H1 (cell line): ENCODE measurements at regions not wholly inside any gene's neighbourhood (a gene's known extent, or its start where the extent isn't known, plus 50 kb on each side); places are given as distances from the start of the nearest gene placed in this dataset.

Source experiments
- CTCF ChIA-PET: fragments of 300-600 bp; sonication (Branson Sonifier 250); formaldehyde crosslinking; loops from one replicate; lab custom pipeline; 2021; ENCODE audit not compliant: partially characterized antibody; lab: Charles Lee
- POLR2A ChIA-PET: fragments of 300-600 bp; sonication (Branson Sonifier 250); formaldehyde crosslinking; loops from one replicate; lab custom pipeline; 2021; ENCODE audit warnings: inconsistent platforms; ENCODE audit not compliant: partially characterized antibody; lab: Charles Lee
- DNase-seq, 2 experiments: peaks; one replicate each; pipeline versions ENCODE4 v3.0.0 to v3.0.0-alpha.2; 2010 to 2022; ENCODE audit warnings: low spot score in 2 of 2, low read depth in 1 of 2, mixed read lengths in 1 of 2
- FAIRE-seq: peaks from 2 replicates; lab custom pipeline; 2011; peaks lifted over from hg19 to GRCh38; lab: Jason Lieb, UNC
- H2AFZ ChIP-seq: 2 replicates; pipeline ENCODE4 v1.8.1; 2012; ENCODE audit warnings: low read length, inconsistent platforms
- H2AK5ac ChIP-seq: 2 replicates; pipeline ENCODE4 v1.6.1; 2013; ENCODE audit warnings: low read depth, low read length
- H2BK120ac ChIP-seq: replicated peaks from 2 replicates; pipeline ENCODE3; 2013; ENCODE audit warnings: low read depth, low read length, inconsistent platforms
- H2BK12ac ChIP-seq: 2 replicates; pipeline ENCODE4 v1.6.1; 2013; ENCODE audit warnings: low read depth, low read length
- H2BK15ac ChIP-seq: 2 replicates; pipeline ENCODE4 v1.6.1; 2013; ENCODE audit warnings: low read length
- H2BK20ac ChIP-seq: 2 replicates; pipeline ENCODE4 v1.6.1; 2013; ENCODE audit warnings: low read length
- H2BK5ac ChIP-seq: 2 replicates; pipeline ENCODE4 v1.6.1; 2013; ENCODE audit warnings: low read depth, low read length
- H3K14ac ChIP-seq: 2 replicates; pipeline ENCODE4 v1.6.1; 2013; ENCODE audit warnings: inconsistent platforms; ENCODE audit not compliant: insufficient read length
- H3K18ac ChIP-seq: 2 replicates; pipeline ENCODE4 v1.6.1; 2013; ENCODE audit warnings: low read length; ENCODE audit errors: extremely low read depth
- H3K23ac ChIP-seq: 2 replicates; pipeline ENCODE4 v1.6.1; 2013; ENCODE audit warnings: inconsistent platforms; ENCODE audit not compliant: insufficient read length
- H3K23me2 ChIP-seq: 2 replicates; pipeline ENCODE4 v1.6.1; 2013; ENCODE audit warnings: low read depth, low read length
- H3K27ac ChIP-seq: 2 replicates; pipeline ENCODE4 v1.6.1; 2011; ENCODE audit warnings: low read depth, low read length, inconsistent platforms
- H3K27me3 ChIP-seq, 4 experiments: replicated peaks in 1 of 4; 1 replicate in 1 of 4; 2 replicates in 3 of 4; pipeline versions ENCODE4 v1.6.1 to v1.8.1; 2011 to 2013; ENCODE audit warnings: low read length in 3 of 4, mild to moderate bottlenecking in 3 of 4, inconsistent platforms in 2 of 4, mixed read lengths in 2 of 4, moderate library complexity in 1 of 4; ENCODE audit not compliant: control insufficient read depth in 3 of 4, insufficient read depth in 3 of 4; ENCODE audit errors: extremely low read depth in 1 of 4
- H3K36me3 ChIP-seq, 4 experiments: 2 replicates each; pipeline versions ENCODE4 v1.6.1 to v1.8.1; 2011 to 2013; ENCODE audit warnings: mild to moderate bottlenecking in 4 of 4, low read length in 3 of 4, moderate library complexity in 2 of 4, control low read depth in 1 of 4, inconsistent platforms in 1 of 4; ENCODE audit not compliant: insufficient read depth in 4 of 4, control insufficient read depth in 2 of 4
- H3K4ac ChIP-seq: replicated peaks from 2 replicates; pipeline ENCODE3; 2013; ENCODE audit warnings: low read length, low read depth, mixed read lengths, inconsistent platforms; ENCODE audit not compliant: insufficient read length
- H3K4me1 ChIP-seq, 4 experiments: replicated peaks in 1 of 4; 1 replicate in 1 of 4; 2 replicates in 3 of 4; pipeline versions ENCODE4 v1.6.1 to v1.8.1; 2011 to 2013; ENCODE audit warnings: low read length in 3 of 4, inconsistent platforms in 2 of 4, mixed read lengths in 1 of 4; ENCODE audit not compliant: insufficient read depth in 4 of 4, control insufficient read depth in 3 of 4
- H3K4me2 ChIP-seq, 2 experiments: 2 replicates each; pipeline versions ENCODE4 v1.6.1 to v1.8.1; 2011 to 2013; ENCODE audit warnings: low read depth in 2 of 2, low read length in 2 of 2, control low read depth in 1 of 2, inconsistent platforms in 1 of 2, mild to moderate bottlenecking in 1 of 2; ENCODE audit not compliant: insufficient read depth in 1 of 2
- H3K4me3 ChIP-seq, 4 experiments: fragments of 200-600, 300-600 bp in 1 of 4; sonication (generic), shearing (Covaris generic), sonication (Bioruptor Twin) in 1 of 4; 2 replicates each; pipeline versions ENCODE4 v1.5.1 to v1.8.1; 2011 to 2016; ENCODE audit warnings: low read length in 4 of 4, low read depth in 3 of 4, control low read depth in 2 of 4, inconsistent platforms in 2 of 4, mild to moderate bottlenecking in 2 of 4, mixed read lengths in 1 of 4, moderate library complexity in 1 of 4; ENCODE audit not compliant: insufficient read depth in 2 of 4; ENCODE audit errors: extremely low read depth in 1 of 4
- H3K56ac ChIP-seq: replicated peaks from 2 replicates; pipeline ENCODE3; 2013; ENCODE audit warnings: low read depth, mild to moderate bottlenecking, mixed read lengths, low read length, inconsistent platforms; ENCODE audit not compliant: insufficient read length
- H3K79me1 ChIP-seq: 2 replicates; pipeline ENCODE4 v1.6.1; 2013; ENCODE audit warnings: low read depth, low read length, control low read depth
- H3K79me2 ChIP-seq, 2 experiments: 2 replicates each; pipeline versions ENCODE4 v1.6.1 to v1.8.1; 2012 to 2013; ENCODE audit warnings: low read length in 2 of 2, mild to moderate bottlenecking in 2 of 2, inconsistent platforms in 1 of 2; ENCODE audit not compliant: insufficient read depth in 2 of 2, control insufficient read depth in 1 of 2
- H3K9ac ChIP-seq, 4 experiments: replicated peaks in 1 of 4; 1 replicate in 1 of 4; 2 replicates in 3 of 4; pipeline versions ENCODE4 v1.6.1 to v1.8.1; 2011 to 2013; ENCODE audit warnings: low read depth in 3 of 4, low read length in 3 of 4, control low read depth in 2 of 4, mild to moderate bottlenecking in 2 of 4, moderate library complexity in 2 of 4, inconsistent platforms in 1 of 4; ENCODE audit errors: extremely low read depth in 1 of 4
- H3K9me3 ChIP-seq, 2 experiments: 2 replicates each; pipeline versions ENCODE4 v1.6.1 to v1.8.1; 2012 to 2013; ENCODE audit warnings: mild to moderate bottlenecking in 2 of 2, moderate library complexity in 2 of 2, control low read depth in 1 of 2, inconsistent platforms in 1 of 2, low read depth in 1 of 2, low read length in 1 of 2, mixed read lengths in 1 of 2; ENCODE audit not compliant: insufficient read depth in 2 of 2
- H4K20me1 ChIP-seq, 2 experiments: replicated peaks in 1 of 2; 2 replicates each; pipeline versions ENCODE3 to v1.8.1; 2011 to 2013; ENCODE audit warnings: inconsistent platforms in 2 of 2, low read length in 2 of 2, mild to moderate bottlenecking in 1 of 2; ENCODE audit not compliant: insufficient read depth in 2 of 2, control insufficient read depth in 1 of 2
- H4K5ac ChIP-seq: 2 replicates; pipeline ENCODE4 v1.6.1; 2013; ENCODE audit warnings: low read length, low read depth, mixed read lengths, inconsistent platforms; ENCODE audit not compliant: insufficient read length
- H4K8ac ChIP-seq: 2 replicates; pipeline ENCODE4 v1.8.0; 2013; ENCODE audit warnings: mild to moderate bottlenecking, moderate library complexity, low read length, inconsistent platforms; ENCODE audit not compliant: insufficient read depth; ENCODE audit errors: extremely low read depth
- H4K91ac ChIP-seq: replicated peaks from 2 replicates; pipeline ENCODE3; 2013; ENCODE audit warnings: low read length, mixed read lengths, inconsistent platforms; ENCODE audit not compliant: insufficient read length
- ASH2L ChIP-seq: fragments of 200-600, 300-600 bp; sonication (generic); IDR thresholded peaks from one replicate; pipeline ENCODE4 v1.7.1; 2017; ENCODE audit warnings: low read length
- BRCA1 ChIP-seq: IDR thresholded peaks from 2 replicates; pipeline ENCODE4 v1.6.1; 2012; ENCODE audit warnings: low read depth, low read length, improper control_type of control experiment
- CTCF ChIP-seq, 3 experiments: IDR thresholded peaks; 1 replicate in 2 of 3; 2 replicates in 1 of 3; pipeline versions ENCODE4 v1.5.1 to v1.6.1; 2011; ENCODE audit warnings: low read length in 3 of 3, mild to moderate bottlenecking in 3 of 3, inconsistent platforms in 2 of 3, low read depth in 1 of 3, moderate library complexity in 1 of 3; ENCODE audit not compliant: insufficient read depth in 1 of 3; ENCODE audit errors: control extremely low read depth in 1 of 3
- JUN ChIP-seq: IDR thresholded peaks from 2 replicates; pipeline ENCODE4 v1.6.1; 2011; ENCODE audit warnings: low read depth, mild to moderate bottlenecking, improper control_type of control experiment, low read length
- KDM4A ChIP-seq: IDR thresholded peaks from one replicate; pipeline ENCODE4 v1.7.1; 2012; ENCODE audit warnings: low read depth, mild to moderate bottlenecking, moderate library complexity, low read length, inconsistent platforms; ENCODE audit not compliant: severe bottlenecking
- MAX ChIP-seq: IDR thresholded peaks from 2 replicates; pipeline ENCODE4 v1.6.1; 2012; ENCODE audit warnings: inconsistent platforms
- NRF1 ChIP-seq: IDR thresholded peaks from 2 replicates; pipeline ENCODE4 v1.6.1; 2011; ENCODE audit warnings: mild to moderate bottlenecking, low read depth, low read length, improper control_type of control experiment
- RBBP5 ChIP-seq: IDR thresholded peaks from 2 replicates; pipeline ENCODE4 v1.7.1; 2012; ENCODE audit warnings: low read depth, mild to moderate bottlenecking, inconsistent platforms, low read length, moderate library complexity, borderline replicate concordance
- RNF2 ChIP-seq: fragments of 200-900, 300-1000 bp; sonication (generic); IDR thresholded peaks from 2 replicates; pipeline ENCODE4 v1.7.1; 2016; ENCODE audit warnings: borderline replicate concordance, low read depth, mild to moderate bottlenecking, antibody characterized with exemption, low read length; ENCODE audit not compliant: poor library complexity, severe bottlenecking; ENCODE audit errors: missing control alignments
- SP1 ChIP-seq: IDR thresholded peaks from 2 replicates; pipeline ENCODE4 v1.6.1; 2011; ENCODE audit warnings: low read depth, low read length
- SRF ChIP-seq: IDR thresholded peaks from 2 replicates; pipeline ENCODE4 v1.6.1; 2011; ENCODE audit warnings: mild to moderate bottlenecking, low read depth, low read length, moderate library complexity
- TAF1 ChIP-seq: IDR thresholded peaks from 2 replicates; pipeline ENCODE4 v1.6.1; 2011; ENCODE audit warnings: mild to moderate bottlenecking, low read depth, low read length
- WGBS, 2 experiments: shearing (Covaris generic) in 1 of 2; methylation state at CpG; one replicate each; pipeline versions ENCODE4 v1.1.6 to v1.1.7; 2013 to 2015; ENCODE audit warnings: low lambda C conversion rate in 2 of 2, mixed read lengths in 2 of 2, inconsistent platforms in 1 of 2, low coverage in 1 of 2, missing lambda C conversion rate in 1 of 2; ENCODE audit not compliant: insufficient replicate concordance in 2 of 2, insufficient coverage in 1 of 2, insufficient read length in 1 of 2; ENCODE audit errors: extremely low coverage in 1 of 2, missing lambda C conversion rate in 1 of 2; 5-methylcytosine and 5-hydroxymethylcytosine counted together

GRCh38 chr13:77430377-77430951 lies 103.6 kb upstream of the MYCBP2 start:
- Histone ChIP-seq H3K4me3 (no peak overlapping the region), H3K27ac (no peak overlapping the region), H3K79me1 (no peaks in the 10 kb centered on the region), H3K9ac (no peak overlapping the region), H3K4me2 (no peak overlapping the region), H4K91ac (no peak overlapping the region), H3K23me2 (no peaks in the 10 kb centered on the region), H3K4ac (no peak overlapping the region), H2BK12ac (no peak overlapping the region), H2AK5ac (no peak overlapping the region), H3K4me1 (no peaks in the 10 kb centered on the region), H3K9me3 (no peaks in the 10 kb centered on the region), H3K79me2 (no peaks in the 10 kb centered on the region), H3K56ac (no peak overlapping the region), H4K8ac (no peak overlapping the region), H2AFZ (no peak overlapping the region), H3K36me3 (no peaks in the 10 kb centered on the region), H3K18ac (no peak overlapping the region), H3K27me3 (no peaks in the 10 kb centered on the region), H2BK15ac (no peak overlapping the region), H4K5ac (no peak overlapping the region), H3K14ac (no peak overlapping the region), H3K23ac (no peak overlapping the region), H4K20me1 (no peaks in the 10 kb centered on the region), H2BK120ac (no peak overlapping the region), H2BK5ac (no peak overlapping the region), H2BK20ac (no peak overlapping the region)
- DNase-seq = no peak
- POLR2A ChIA-PET = no interaction called here
- no peak for FAIRE-seq
- CTCF ChIA-PET = no interaction called here
- 91% methylated on average over 2 of the region's 2 CpGs; no CpG with 5 or more reads in 1 of the 2 experiments for WGBS, 2 experiments
- no peak for TF ChIP-seq SRF
- TF ChIP-seq RBBP5 = no peak
- TF ChIP-seq RNF2 = no peak
- TF ChIP-seq BRCA1 = no peak
- no peak for TF ChIP-seq SP1
- no peak for TF ChIP-seq NRF1
- TF ChIP-seq TAF1 = no peak
- TF ChIP-seq KDM4A = no peak
- TF ChIP-seq ASH2L = no peak
- TF ChIP-seq JUN = no peak
- no peak for TF ChIP-seq CTCF (IDR thresholded peaks at IDR 0.05; ENCODE audit: control extremely low read depth in 1 of 3, insufficient read depth in 1 of 3, low read depth in 1 of 3, low read length in 3 of 3)
- TF ChIP-seq MAX = no peak
